Superior temporal gyrus (tissue), 1 donor: ENCODE measurements at regions not wholly inside any gene's neighbourhood (a gene's known extent, or its start where the extent isn't known, plus 50 kb on each side); places are given as distances from the start of the nearest gene placed in this dataset.
"Not testable (repeated sequence)": the region's sequence is repeated elsewhere in the genome, so short reads cannot be mapped to it uniquely, and the experiment has no call there.

Experiments used
- DNase-seq: peaks from one replicate; pipeline ENCODE4 v3.0.0-alpha.2; 2016; ENCODE audit errors: extremely low spot score

GRCh38 chr11:26839911-26840698 lies 118.2 kb upstream of the SLC5A12 start:
- no peak for DNase-seq

GRCh38 chr11:26841818-26842473 lies 120.1 kb upstream of the SLC5A12 start:
- DNase-seq = no peak

- DNase-seq = no peak
Observed at GRCh38 chr11:26842478-26843282, 120.8 kb upstream of the SLC5A12 start.

GRCh38 chr11:26843539-26843938 lies 121.7 kb upstream of the SLC5A12 start:
- no peak for DNase-seq

GRCh38 chr11:26844963-26845362 lies 123.1 kb upstream of the SLC5A12 start:
- DNase-seq = no peak

- no peak for DNase-seq
Observed at GRCh38 chr11:26846227-26846626, 124.4 kb upstream of the SLC5A12 start.

- no peak for DNase-seq
Observed at GRCh38 chr11:26847459-26847858, 125.6 kb upstream of the SLC5A12 start.

GRCh38 chr11:26847977-26848376 lies 126.1 kb upstream of the SLC5A12 start:
- no peak for DNase-seq

GRCh38 chr11:26849036-26849435 lies 127.2 kb upstream of the SLC5A12 start:
- no peak for DNase-seq

- DNase-seq = no peak
Observed at GRCh38 chr11:26851291-26851690, 129.4 kb upstream of the SLC5A12 start.

- no peak for DNase-seq
Observed at GRCh38 chr11:26851696-26852095, 129.8 kb upstream of the SLC5A12 start.

- DNase-seq = no peak
Observed at GRCh38 chr11:26858098-26858497, 135.8 kb upstream of the FIBIN start.

GRCh38 chr11:26859416-26859815 lies 134.5 kb upstream of the FIBIN start:
- DNase-seq = no peak

GRCh38 chr11:26860091-26860780 lies 133.7 kb upstream of the FIBIN start:
- DNase-seq = no peak

- no peak for DNase-seq
Observed at GRCh38 chr11:26860895-26861294, 133.0 kb upstream of the FIBIN start.

GRCh38 chr11:26862801-26863200 lies 131.1 kb upstream of the FIBIN start:
- DNase-seq = no peak

- DNase-seq = no peak
Observed at GRCh38 chr11:26865703-26866102, 128.2 kb upstream of the FIBIN start.

- DNase-seq = no peak
Observed at GRCh38 chr11:26867286-26867685, 126.6 kb upstream of the FIBIN start.

- no peak for DNase-seq
Observed at GRCh38 chr11:26878959-26879581, 114.8 kb upstream of the FIBIN start.

GRCh38 chr11:26882363-26882880 lies 111.5 kb upstream of the FIBIN start:
- DNase-seq = not testable (repeated sequence)

GRCh38 chr11:26891501-26891900 lies 102.4 kb upstream of the FIBIN start:
- no peak for DNase-seq
